ENCODE measurements at regions not wholly inside any gene's neighbourhood (a gene's known extent, or its start where the extent isn't known, plus 50 kb on each side); places are given as distances from the start of the nearest gene placed in this dataset.

DNA sequence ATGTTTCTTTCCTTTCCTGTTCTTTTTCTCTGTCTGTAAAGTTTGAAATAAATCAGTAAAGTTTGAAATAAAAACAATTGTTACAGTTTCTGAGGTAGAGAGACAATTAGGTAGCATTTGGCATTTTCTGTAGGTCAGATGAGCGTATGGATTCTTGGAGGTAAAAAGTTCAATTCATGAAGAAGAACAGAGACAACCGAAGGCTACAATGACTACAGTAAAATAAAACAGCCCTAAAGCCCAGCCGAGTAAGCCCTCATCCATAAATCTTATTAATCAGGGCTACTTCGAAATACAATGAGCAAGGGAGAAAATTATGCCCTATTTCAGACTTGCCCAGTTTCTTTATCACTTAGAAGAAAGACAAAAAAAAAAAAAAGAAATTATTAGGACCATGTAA lies 941.9 kb upstream of the SLC10A2 start:
- TF ChIP-seq POLR2A (IDR thresholded peaks at IDR 0.05), result no peak
- TF ChIP-seq EP300 (IDR thresholded peaks at IDR 0.05), result no peak
- no peak for TF ChIP-seq POLR2AphosphoS5 (IDR thresholded peaks at IDR 0.05)
- TF ChIP-seq, protein P1, sequence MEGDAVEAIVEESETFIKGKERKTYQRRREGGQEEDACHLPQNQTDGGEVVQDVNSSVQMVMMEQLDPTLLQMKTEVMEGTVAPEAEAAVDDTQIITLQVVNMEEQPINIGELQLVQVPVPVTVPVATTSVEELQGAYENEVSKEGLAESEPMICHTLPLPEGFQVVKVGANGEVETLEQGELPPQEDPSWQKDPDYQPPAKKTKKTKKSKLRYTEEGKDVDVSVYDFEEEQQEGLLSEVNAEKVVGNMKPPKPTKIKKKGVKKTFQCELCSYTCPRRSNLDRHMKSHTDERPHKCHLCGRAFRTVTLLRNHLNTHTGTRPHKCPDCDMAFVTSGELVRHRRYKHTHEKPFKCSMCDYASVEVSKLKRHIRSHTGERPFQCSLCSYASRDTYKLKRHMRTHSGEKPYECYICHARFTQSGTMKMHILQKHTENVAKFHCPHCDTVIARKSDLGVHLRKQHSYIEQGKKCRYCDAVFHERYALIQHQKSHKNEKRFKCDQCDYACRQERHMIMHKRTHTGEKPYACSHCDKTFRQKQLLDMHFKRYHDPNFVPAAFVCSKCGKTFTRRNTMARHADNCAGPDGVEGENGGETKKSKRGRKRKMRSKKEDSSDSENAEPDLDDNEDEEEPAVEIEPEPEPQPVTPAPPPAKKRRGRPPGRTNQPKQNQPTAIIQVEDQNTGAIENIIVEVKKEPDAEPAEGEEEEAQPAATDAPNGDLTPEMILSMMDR (IDR thresholded peaks at IDR 0.05), result no peak
- WGBS, 2 donors (ENCODE audit: low coverage in 1 of 2), result 41 to 43% methylated on average over 4 of the region's 4 CpGs
- H3K9me3 ChIP-seq, result no peaks in the 10 kb centered on the region
- H3K4me1 ChIP-seq, result no peaks in the 10 kb centered on the region
- H3K36me3 ChIP-seq, result no peaks in the 10 kb centered on the region
- H3K27me3 ChIP-seq, result no peaks in the 10 kb centered on the region
- no peak for ATAC-seq
- H3K27ac ChIP-seq, result no peak overlapping the region
- no peak overlapping the region for H3K4me3 ChIP-seq

DNA sequence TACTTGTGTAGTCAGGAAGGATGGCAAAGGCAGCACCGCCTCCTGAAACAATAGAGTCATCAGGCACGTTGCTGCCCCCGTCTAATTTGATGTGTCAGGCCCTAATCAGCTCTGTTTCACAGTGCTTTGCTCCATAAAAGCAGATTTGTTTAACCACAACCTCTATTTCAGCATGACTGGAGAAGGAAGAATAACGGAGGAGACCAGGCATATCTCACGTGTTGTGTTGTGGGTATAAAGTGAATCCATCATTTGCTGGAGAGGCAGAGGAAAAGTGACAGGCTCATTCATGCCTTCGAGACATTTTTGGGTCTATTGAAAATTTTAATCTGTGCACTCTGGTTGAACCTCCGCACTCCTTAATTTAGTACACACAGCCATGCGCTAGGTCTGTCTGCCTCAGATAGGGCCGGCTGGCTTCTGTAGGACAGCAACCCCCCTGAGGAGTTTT lies 940.4 kb upstream of the SLC10A2 start:
- no peak for ATAC-seq
- no peak overlapping the region for H3K27ac ChIP-seq
- H3K4me1 ChIP-seq, result no peaks in the 10 kb centered on the region
- no peak overlapping the region for H3K4me3 ChIP-seq
- no peaks in the 10 kb centered on the region for H3K9me3 ChIP-seq
- H3K27me3 ChIP-seq, result no peaks in the 10 kb centered on the region
- no peak for TF ChIP-seq POLR2A (IDR thresholded peaks at IDR 0.05)
- TF ChIP-seq, protein P1 (IDR thresholded peaks at IDR 0.05), result no peak
- no peak for TF ChIP-seq EP300 (IDR thresholded peaks at IDR 0.05)
- no peak for TF ChIP-seq POLR2AphosphoS5 (IDR thresholded peaks at IDR 0.05)
- 78% methylated on average over 9 of the region's 9 CpGs for WGBS, 2 donors (ENCODE audit: low coverage in 1 of 2)
- no peaks in the 10 kb centered on the region for H3K36me3 ChIP-seq

- Histone ChIP-seq H3K27me3 (no peaks in the 10 kb centered on the region), H3K27ac (no peak overlapping the region), H3K4me1 (no peaks in the 10 kb centered on the region), H3K9me3 (no peaks in the 10 kb centered on the region), H3K4me3 (no peak overlapping the region), H3K36me3 (no peaks in the 10 kb centered on the region)
- WGBS, 2 donors (ENCODE audit: low coverage in 1 of 2), result 94 to 100% methylated on average over 1 of the region's 1 CpG
- ATAC-seq, result no peak
- TF ChIP-seq POLR2A (IDR thresholded peaks at IDR 0.05) (no peak), POLR2AphosphoS5 (IDR thresholded peaks at IDR 0.05) (no peak), EP300 (IDR thresholded peaks at IDR 0.05) (no peak)
- TF ChIP-seq, protein P1 (IDR thresholded peaks at IDR 0.05), result no peak
These were observed 938.4 kb upstream of the SLC10A2 start for GRCh38 chr13:104004572-104004971.

DNA sequence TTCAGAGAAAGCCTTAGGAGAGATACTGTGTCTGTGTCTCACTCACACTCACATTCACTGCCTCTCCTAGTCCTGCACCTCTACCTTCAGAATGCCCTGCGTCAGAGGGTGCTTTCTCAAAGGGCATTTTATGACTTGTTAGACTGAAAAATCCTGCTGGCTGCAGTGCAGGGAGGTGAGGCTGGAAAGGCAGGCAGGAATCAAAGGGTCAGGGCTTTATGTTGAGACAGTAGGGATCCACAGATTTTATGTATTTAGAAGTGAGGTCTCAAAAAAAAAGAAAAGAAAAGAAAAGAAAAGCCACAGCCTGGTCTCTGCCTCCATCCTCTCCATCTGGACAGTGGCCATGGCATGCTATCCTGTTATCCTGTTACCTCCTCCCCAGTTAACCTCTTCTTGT lies 936.0 kb upstream of the SLC10A2 start:
- ATAC-seq, result no peak
- Histone ChIP-seq H3K27ac (no peak overlapping the region), H3K9me3 (no peaks in the 10 kb centered on the region), H3K4me1 (no peaks in the 10 kb centered on the region), H3K36me3 (no peaks in the 10 kb centered on the region), H3K4me3 (no peak overlapping the region), H3K27me3 (no peaks in the 10 kb centered on the region)
- 29 to 67% methylated on average over 1 of the region's 1 CpG for WGBS, 2 donors (ENCODE audit: low coverage in 1 of 2)
- TF ChIP-seq POLR2AphosphoS5 (IDR thresholded peaks at IDR 0.05) (no peak), POLR2A (IDR thresholded peaks at IDR 0.05) (no peak), EP300 (IDR thresholded peaks at IDR 0.05) (no peak)
- TF ChIP-seq, protein P1 (IDR thresholded peaks at IDR 0.05), result no peak

DNA sequence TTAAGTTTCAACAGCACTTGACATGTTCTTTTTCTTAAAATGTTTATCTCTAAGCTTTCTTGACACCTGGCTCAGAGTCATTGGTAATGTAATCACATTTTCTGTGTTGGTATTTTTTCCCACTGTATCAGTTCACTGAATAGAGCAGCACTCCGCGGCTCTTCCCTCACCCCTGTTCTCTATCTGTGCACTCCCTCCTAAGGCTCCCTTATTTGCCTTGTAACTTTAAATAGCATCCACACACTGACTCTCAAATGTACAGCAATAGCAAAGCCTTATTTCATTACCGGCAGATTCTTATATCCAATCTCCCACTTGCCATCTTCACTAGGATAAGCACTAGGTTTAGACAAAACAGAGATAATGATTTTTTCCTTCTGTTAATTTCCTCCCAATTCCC lies 935.5 kb upstream of the SLC10A2 start:
- no peaks in the 10 kb centered on the region for H3K36me3 ChIP-seq
- ATAC-seq, result no peak
- H3K9me3 ChIP-seq, result no peaks in the 10 kb centered on the region
- no peak overlapping the region for H3K27ac ChIP-seq
- H3K4me3 ChIP-seq, result no peak overlapping the region
- no peaks in the 10 kb centered on the region for H3K27me3 ChIP-seq
- 24 to 32% methylated on average over 3 of the region's 3 CpGs for WGBS, 2 donors (ENCODE audit: low coverage in 1 of 2)
- TF ChIP-seq POLR2A (IDR thresholded peaks at IDR 0.05) (no peak), EP300 (IDR thresholded peaks at IDR 0.05) (no peak), POLR2AphosphoS5 (IDR thresholded peaks at IDR 0.05) (no peak)
- TF ChIP-seq, protein P1 (IDR thresholded peaks at IDR 0.05), result no peak
- H3K4me1 ChIP-seq, result no peaks in the 10 kb centered on the region

Measured in gastroesophageal sphincter (tissue), 4 donors.